GM12865 (cell line): ENCODE measurements at regions not wholly inside any gene's neighbourhood (a gene's known extent, or its start where the extent isn't known, plus 50 kb on each side); places are given as distances from the start of the nearest gene placed in this dataset.
A peak's percentile ranks its signal among the peaks of the same experiment; 100 is the strongest.

Experiments used
- DNase-seq: peaks from one replicate; pipeline ENCODE4 v3.0.0; 2010; ENCODE audit warnings: low read depth
- H3K4me3 ChIP-seq: 2 replicates; pipeline ENCODE4 v1.5.1; 2011; ENCODE audit warnings: mild to moderate bottlenecking, low read depth, low read length, control low read depth
- TF ChIP-seq, protein P1 (sequence below): IDR thresholded peaks from 2 replicates; pipeline ENCODE4 v1.5.1; 2011; ENCODE audit warnings: low read length, control low read depth, low read depth, inconsistent platforms; ENCODE audit not compliant: insufficient read depth; ENCODE audit errors: missing control alignments

- TF ChIP-seq, protein P1, sequence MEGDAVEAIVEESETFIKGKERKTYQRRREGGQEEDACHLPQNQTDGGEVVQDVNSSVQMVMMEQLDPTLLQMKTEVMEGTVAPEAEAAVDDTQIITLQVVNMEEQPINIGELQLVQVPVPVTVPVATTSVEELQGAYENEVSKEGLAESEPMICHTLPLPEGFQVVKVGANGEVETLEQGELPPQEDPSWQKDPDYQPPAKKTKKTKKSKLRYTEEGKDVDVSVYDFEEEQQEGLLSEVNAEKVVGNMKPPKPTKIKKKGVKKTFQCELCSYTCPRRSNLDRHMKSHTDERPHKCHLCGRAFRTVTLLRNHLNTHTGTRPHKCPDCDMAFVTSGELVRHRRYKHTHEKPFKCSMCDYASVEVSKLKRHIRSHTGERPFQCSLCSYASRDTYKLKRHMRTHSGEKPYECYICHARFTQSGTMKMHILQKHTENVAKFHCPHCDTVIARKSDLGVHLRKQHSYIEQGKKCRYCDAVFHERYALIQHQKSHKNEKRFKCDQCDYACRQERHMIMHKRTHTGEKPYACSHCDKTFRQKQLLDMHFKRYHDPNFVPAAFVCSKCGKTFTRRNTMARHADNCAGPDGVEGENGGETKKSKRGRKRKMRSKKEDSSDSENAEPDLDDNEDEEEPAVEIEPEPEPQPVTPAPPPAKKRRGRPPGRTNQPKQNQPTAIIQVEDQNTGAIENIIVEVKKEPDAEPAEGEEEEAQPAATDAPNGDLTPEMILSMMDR, result no peak
- no peak for DNase-seq
- no peak overlapping the region for H3K4me3 ChIP-seq
These were observed 1338.9 kb downstream of the MAT2B start for GRCh38 chr5:164844348-164844747.

GRCh38 chr5:164860896-164861295 is 1355.5 kb downstream of the MAT2B start:
- TF ChIP-seq, protein P1, result no peak
- no peak overlapping the region for H3K4me3 ChIP-seq
- DNase-seq, result no peak

GRCh38 chr5:164861610-164862009 is 1356.2 kb downstream of the MAT2B start:
- TF ChIP-seq, protein P1, result no peak
- no peak for DNase-seq
- H3K4me3 ChIP-seq, result no peak overlapping the region

DNA sequence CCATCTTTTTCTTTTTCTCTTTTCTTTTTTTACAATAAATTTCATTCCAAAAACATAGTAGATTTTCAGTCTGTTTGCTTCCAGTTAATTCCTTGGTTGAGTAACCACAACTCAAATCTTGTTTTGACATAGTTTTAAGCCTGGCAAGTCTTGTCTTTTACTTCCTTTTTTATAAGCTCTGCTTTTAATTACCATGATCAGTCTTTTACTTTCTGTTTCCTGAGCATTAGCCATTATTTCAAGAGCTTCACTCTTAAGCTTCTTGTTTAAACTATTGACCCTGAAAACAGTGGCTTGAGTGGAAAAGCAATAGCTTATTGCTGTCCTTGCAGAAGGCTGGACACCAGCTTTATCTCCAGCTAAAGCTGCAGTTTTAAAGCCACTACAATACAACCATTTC is 1363.3 kb downstream of the MAT2B start:
- peak; percentile 28 for DNase-seq
- H3K4me3 ChIP-seq, result peak overlapping the region; percentile 39
- TF ChIP-seq, protein P1, result no peak

- TF ChIP-seq, protein P1, result no peak
- peak; percentile 9 for DNase-seq
- peak overlapping the region; percentile 39 for H3K4me3 ChIP-seq
These were observed 1363.9 kb downstream of the MAT2B start for GRCh38 chr5:164869325-164869724.

DNA sequence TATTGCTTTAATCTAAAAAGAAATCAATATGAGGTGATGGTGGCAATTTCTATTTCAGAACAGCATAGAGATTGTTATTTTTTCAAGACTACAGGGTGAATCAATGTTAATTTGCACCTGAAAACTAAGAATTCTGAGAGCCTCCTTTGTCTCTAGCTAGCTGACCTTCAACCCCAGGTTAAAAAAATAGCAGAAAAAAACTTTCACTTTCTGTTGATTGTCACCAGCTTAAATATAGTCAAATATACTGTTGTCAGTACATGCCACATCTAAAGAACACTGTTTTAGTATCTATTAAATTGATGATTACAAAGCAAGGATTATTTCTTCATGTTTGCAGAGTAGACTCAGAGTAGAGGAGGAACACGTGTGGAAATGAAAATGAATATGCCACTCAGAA is 1371.4 kb downstream of the MAT2B start:
- TF ChIP-seq, protein P1, result no peak
- DNase-seq, result no peak

DNA sequence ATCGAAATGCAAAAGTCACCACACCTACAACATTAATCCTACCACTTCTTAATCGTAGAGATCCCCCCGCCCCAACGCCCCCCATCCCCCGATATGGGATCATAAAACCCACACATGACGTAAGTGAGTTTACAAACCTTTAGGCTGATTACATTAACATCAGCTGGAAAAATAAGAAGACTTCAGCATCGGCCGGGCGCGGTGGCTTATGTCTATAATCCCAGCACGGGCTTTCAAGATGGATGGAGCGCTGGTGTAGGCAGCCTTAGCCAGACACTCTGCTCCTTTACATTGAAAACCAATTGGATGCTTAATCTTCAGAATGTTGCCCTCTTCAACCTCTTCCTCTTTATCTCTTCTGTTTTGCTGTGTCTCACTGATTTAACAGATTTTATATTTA is 1376.0 kb downstream of the MAT2B start:
- DNase-seq, result no peak
- no peak overlapping the region for H3K4me3 ChIP-seq
- TF ChIP-seq, protein P1, result no peak

More for the DNA sequence above, 1371.4 kb downstream of the MAT2B start:
- H3K4me3 ChIP-seq, result no peak overlapping the region
